IMR-90 (cell line): ENCODE measurements at regions not wholly inside any gene's neighbourhood (a gene's known extent, or its start where the extent isn't known, plus 50 kb on each side); places are given as distances from the start of the nearest gene placed in this dataset.

Experiments used
- ATAC-seq: fragments of 200-7000 bp; cut with Tn5 transposase; 2 replicates; pipeline ENCODE4 v1.9.1; 2020; ENCODE audit warnings: low read depth, mild to moderate bottlenecking, moderate library complexity
- BruUV-seq: library from RNA; stranded (reverse); fragments of 400-500 nt; replicated peaks from 2 replicates; lab custom pipeline; 2021; lab: Mats Ljungman, UMichigan
- CTCF ChIA-PET: fragments of 300-600 bp; formaldehyde crosslinking; extraction: SDS; loops from one replicate; lab custom pipeline; 2021; ENCODE audit warnings: antibody characterized with exemption; lab: Yijun Ruan, JAX
- POLR2A ChIA-PET: fragments of 300-600 bp; sonication (Branson Sonifier 250); formaldehyde crosslinking; loops from one replicate; lab custom pipeline; 2022; ENCODE audit warnings: antibody characterized with exemption; ENCODE audit not compliant: unreplicated experiment; lab: Charles Lee
- DNase-seq: peaks from one replicate; pipeline ENCODE4 v3.0.0; 2013
- H2AFZ ChIP-seq: replicated peaks from 2 replicates; pipeline ENCODE3; 2013; ENCODE audit warnings: low read length, mild to moderate bottlenecking; ENCODE audit not compliant: poor library complexity
- H2AK5ac ChIP-seq: 2 replicates; pipeline ENCODE4 v1.6.1; 2013; ENCODE audit warnings: low read depth, low read length, inconsistent platforms
- H2AK9ac ChIP-seq: replicated peaks from 2 replicates; pipeline ENCODE3; 2013; ENCODE audit warnings: mild to moderate bottlenecking, low read depth, low read length, moderate library complexity; ENCODE audit not compliant: poor library complexity
- H2BK120ac ChIP-seq: 2 replicates; pipeline ENCODE4 v1.6.1; 2013; ENCODE audit warnings: low read depth, low read length, inconsistent platforms
- H2BK15ac ChIP-seq: 3 replicates; pipeline ENCODE4 v1.6.1; 2013; ENCODE audit warnings: low read depth, low read length, inconsistent platforms
- H2BK20ac ChIP-seq: 2 replicates; pipeline ENCODE4 v1.6.1; 2013; ENCODE audit warnings: low read depth, mild to moderate bottlenecking, inconsistent platforms, low read length, moderate library complexity
- H2BK5ac ChIP-seq: 2 replicates; pipeline ENCODE4 v1.6.1; 2013; ENCODE audit warnings: mild to moderate bottlenecking, low read depth, low read length, inconsistent platforms; ENCODE audit not compliant: poor library complexity, severe bottlenecking
- H3K14ac ChIP-seq: replicated peaks from 2 replicates; pipeline ENCODE4 v1.6.1; 2013; ENCODE audit warnings: low read depth, low read length, inconsistent platforms
- H3K18ac ChIP-seq: 2 replicates; pipeline ENCODE4 v1.6.1; 2013; ENCODE audit warnings: low read depth, low read length, control low read depth
- H3K23ac ChIP-seq: 2 replicates; pipeline ENCODE4 v1.6.1; 2013; ENCODE audit warnings: low read depth, low read length, inconsistent platforms
- H3K27ac ChIP-seq: 2 replicates; pipeline ENCODE4 v1.5.1; 2013; ENCODE audit warnings: mild to moderate bottlenecking, control low read depth, low read length; ENCODE audit not compliant: insufficient read depth
- H3K27me3 ChIP-seq: 2 replicates; pipeline ENCODE4 v1.6.1; 2013; ENCODE audit warnings: low read length; ENCODE audit not compliant: control insufficient read depth, insufficient read depth
- H3K36me3 ChIP-seq: 2 replicates; pipeline ENCODE4 v1.6.1; 2013; ENCODE audit warnings: low read length, mixed read lengths; ENCODE audit not compliant: control insufficient read depth, insufficient read depth
- H3K4ac ChIP-seq: 2 replicates; pipeline ENCODE4 v1.6.1; 2013; ENCODE audit warnings: low read depth, low read length, inconsistent platforms
- H3K4me1 ChIP-seq: 2 replicates; pipeline ENCODE4 v1.6.1; 2013; ENCODE audit warnings: low read length, mixed read lengths; ENCODE audit not compliant: control insufficient read depth, insufficient read depth
- H3K4me2 ChIP-seq: 2 replicates; pipeline ENCODE4 v1.6.1; 2013; ENCODE audit warnings: low read depth, mild to moderate bottlenecking, control low read depth, low read length, moderate library complexity
- H3K4me3 ChIP-seq: 2 replicates; pipeline ENCODE4 v1.5.1; 2013; ENCODE audit warnings: low read depth, mild to moderate bottlenecking, control low read depth, low read length, moderate library complexity; ENCODE audit not compliant: insufficient read depth
- H3K56ac ChIP-seq: 2 replicates; pipeline ENCODE4 v1.6.1; 2013; ENCODE audit warnings: low read length, inconsistent platforms; ENCODE audit not compliant: insufficient read depth; ENCODE audit errors: extremely low read depth
- H3K79me1 ChIP-seq, 2 experiments: 2 replicates each; pipeline ENCODE4 v1.6.1; 2013; ENCODE audit warnings: low read length in 2 of 2, inconsistent platforms in 1 of 2, low read depth in 1 of 2
- H3K9ac ChIP-seq: 2 replicates; pipeline ENCODE4 v1.6.1; 2013; ENCODE audit warnings: low read depth, low read length, control low read depth
- H3K9me1 ChIP-seq: 2 replicates; pipeline ENCODE4 v1.6.1; 2013; ENCODE audit warnings: low read length, inconsistent platforms; ENCODE audit not compliant: insufficient read depth
- H3K9me3 ChIP-seq: 2 replicates; pipeline ENCODE4 v1.6.1; 2013; ENCODE audit warnings: low read length; ENCODE audit not compliant: control insufficient read depth, insufficient read depth
- H4K20me1 ChIP-seq: 2 replicates; pipeline ENCODE4 v1.6.1; 2013; ENCODE audit warnings: low read length, inconsistent platforms; ENCODE audit not compliant: insufficient read depth
- H4K5ac ChIP-seq: 2 replicates; pipeline ENCODE4 v1.6.1; 2013; ENCODE audit warnings: mild to moderate bottlenecking, low read depth, low read length, control low read depth
- H4K8ac ChIP-seq, 2 experiments: 2 replicates each; pipeline ENCODE4 v1.6.1; 2013; ENCODE audit warnings: low read depth in 2 of 2, low read length in 2 of 2, control low read depth in 1 of 2, inconsistent platforms in 1 of 2
- H4K91ac ChIP-seq: 2 replicates; pipeline ENCODE4 v1.6.1; 2013; ENCODE audit warnings: low read depth, low read length, inconsistent platforms; ENCODE audit not compliant: insufficient read depth
- BHLHE40 ChIP-seq: fragments of 150-350 bp; IDR thresholded peaks from 2 replicates; pipeline ENCODE4 v1.6.1; 2016; ENCODE audit warnings: mild to moderate bottlenecking, low read depth, low read length
- CEBPB ChIP-seq: IDR thresholded peaks from 2 replicates; pipeline ENCODE4 v1.6.1; 2012; ENCODE audit warnings: low read depth, low read length, improper control_type of control experiment
- CHD1 ChIP-seq: IDR thresholded peaks from 2 replicates; pipeline ENCODE4 v1.6.1; 2012; ENCODE audit warnings: low read depth, low read length, improper control_type of control experiment
- CTCF ChIP-seq: conservative IDR thresholded peaks from 2 replicates; pipeline ENCODE4 v1.5.1; 2012; ENCODE audit warnings: mild to moderate bottlenecking, low read depth, low read length, improper control_type of control experiment
- ELK1 ChIP-seq: fragments of 150-350 bp; IDR thresholded peaks from 2 replicates; pipeline ENCODE4 v1.6.1; 2016; ENCODE audit warnings: low read depth, mild to moderate bottlenecking, low read length, moderate library complexity, borderline replicate concordance
- FOS ChIP-seq: fragments of 150-350 bp; IDR thresholded peaks from 2 replicates; pipeline ENCODE4 v1.6.1; 2016; ENCODE audit warnings: low read depth, low read length
- MAFK ChIP-seq: IDR thresholded peaks from 2 replicates; pipeline ENCODE4 v1.6.1; 2012; ENCODE audit warnings: low read depth, low read length, improper control_type of control experiment
- MAZ ChIP-seq: IDR thresholded peaks from 2 replicates; pipeline ENCODE4 v1.6.1; 2012; ENCODE audit warnings: low read depth, mild to moderate bottlenecking, low read length, improper control_type of control experiment, moderate library complexity, borderline replicate concordance
- MXI1 ChIP-seq: IDR thresholded peaks from 2 replicates; pipeline ENCODE4 v1.6.1; 2012; ENCODE audit warnings: low read depth, mild to moderate bottlenecking, low read length, moderate library complexity, borderline replicate concordance
- POLR2A ChIP-seq: IDR thresholded peaks from 2 replicates; pipeline ENCODE4 v1.6.1; 2012; ENCODE audit warnings: mild to moderate bottlenecking, low read depth, low read length
- RAD21 ChIP-seq: IDR thresholded peaks from 2 replicates; pipeline ENCODE4 v1.6.1; 2012; ENCODE audit warnings: low read length, improper control_type of control experiment
- RCOR1 ChIP-seq: IDR thresholded peaks from 2 replicates; pipeline ENCODE4 v1.6.1; 2012; ENCODE audit warnings: mild to moderate bottlenecking, low read length, improper control_type of control experiment; ENCODE audit not compliant: insufficient replicate concordance
- RFX5 ChIP-seq: IDR thresholded peaks from 2 replicates; pipeline ENCODE4 v1.8.0; 2012; ENCODE audit warnings: low read depth, mild to moderate bottlenecking, low read length, moderate library complexity
- SMC3 ChIP-seq: fragments of 150-350 bp; IDR thresholded peaks from 2 replicates; pipeline ENCODE4 v1.6.1; 2016; ENCODE audit warnings: low read depth, mild to moderate bottlenecking, antibody characterized with exemption, low read length, moderate library complexity
- USF2 ChIP-seq: fragments of 150-350 bp; IDR thresholded peaks from 2 replicates; pipeline ENCODE4 v1.6.1; 2017; ENCODE audit warnings: mild to moderate bottlenecking, antibody characterized with exemption, low read length, low read depth
- WGBS, 2 experiments: methylation state at CpG; one replicate each; pipeline versions ENCODE4 v1.1.5 to v1.1.7; 2013; ENCODE audit warnings: missing lambda C conversion rate in 2 of 2; ENCODE audit not compliant: insufficient read length in 1 of 2; ENCODE audit errors: extremely low coverage in 2 of 2; 5-methylcytosine and 5-hydroxymethylcytosine counted together
- dilution Hi-C: fragments of 300-500 bp; cut with HindIII; formaldehyde crosslinking; loops from one replicate; pipeline ENCODE4 v1.14.3; 2018; ENCODE audit warnings: low sequenced_read_pairs; ENCODE audit not compliant: unreplicated experiment
- in situ Hi-C: fragments of 300-500 bp; cut with MboI; formaldehyde crosslinking; loops from 3 replicates; pipeline ENCODE4 v1.14.3; 2019; ENCODE audit warnings: low sequenced_read_pairs, inconsistent platforms, mixed read lengths
- intact Hi-C: fragments of 100-400 bp; cut with micrococcal nuclease; formaldehyde crosslinking; loops from 2 replicates; pipeline ENCODE4 v1.10.0; 2022

GRCh38 chr4:13990596-13991589 lies 363.4 kb upstream of the BOD1L1 start:
- CTCF ChIA-PET: no interaction called here
- H3K9me1 ChIP-seq: peaks cover 5% of the 10 kb centered on the region
- peak; percentile 25 for DNase-seq

More at GRCh38 chr4:13990596-13991589, 363.4 kb upstream of the BOD1L1 start:
- Histone ChIP-seq H3K14ac (no peak overlapping the region), H3K9me3 (no peaks in the 10 kb centered on the region), H2BK5ac (no peak overlapping the region), H3K9ac (no peak overlapping the region), H4K20me1 (no peaks in the 10 kb centered on the region), H2AK5ac (no peak overlapping the region), H3K4me2 (no peak overlapping the region), H3K56ac (no peak overlapping the region), H4K91ac (no peak overlapping the region), H3K79me1 (no peaks in the 10 kb centered on the region), H2AFZ (no peak overlapping the region), H3K27ac (no peak overlapping the region), H3K27me3 (no peaks in the 10 kb centered on the region), H3K36me3 (no peaks in the 10 kb centered on the region), H4K5ac (no peak overlapping the region), H2BK20ac (no peak overlapping the region), H2BK120ac (no peak overlapping the region), H3K18ac (peak overlapping the region; percentile 26; the same call in 1 of the 2 replicates), H3K23ac (no peak overlapping the region), H3K4me1 (peaks cover 16% of the 10 kb centered on the region), H3K4me3 (no peak overlapping the region), H2AK9ac (no peak overlapping the region), H2BK15ac (no peak overlapping the region), H3K4ac (no peak overlapping the region), H4K8ac (no peak overlapping the region)
- no peak for TF ChIP-seq CEBPB
- no peak for TF ChIP-seq MAZ
- TF ChIP-seq MXI1: no peak
- no peak for TF ChIP-seq FOS
- no peak for TF ChIP-seq POLR2A
- TF ChIP-seq MAFK: no peak
- TF ChIP-seq CTCF: no peak
- TF ChIP-seq SMC3: no peak
- no peak for TF ChIP-seq USF2
- TF ChIP-seq ELK1: no peak
- TF ChIP-seq CHD1: no peak
- TF ChIP-seq RCOR1: no peak
- no peak for TF ChIP-seq BHLHE40
- no peak for TF ChIP-seq RAD21
- no peak for TF ChIP-seq RFX5
- in situ Hi-C loops: no loop called here
- WGBS, 2 experiments: no CpG with 5 or more reads among the region's 4 CpGs
- intact Hi-C loops: no loop called here
- no peak for ATAC-seq
- POLR2A ChIA-PET: no interaction called here
- dilution Hi-C loops: no loop called here
- no TSS peak for BruUV-seq
